Posterior vena cava (tissue), 2 donors: ENCODE measurements at regions not wholly inside any gene's neighbourhood (a gene's known extent, or its start where the extent isn't known, plus 50 kb on each side); places are given as distances from the start of the nearest gene placed in this dataset.
"Not testable (repeated sequence)": the region's sequence is repeated elsewhere in the genome, so short reads cannot be mapped to it uniquely, and the experiment has no call there.

Source experiments
- DNase-seq: peaks from one replicate; pipeline ENCODE4 v3.0.0-alpha.2; 2020; ENCODE audit warnings: low spot score
- intact Hi-C, 2 donors: fragments of 100-400 bp; cut with DNase I; formaldehyde crosslinking; loops; one replicate each; pipeline versions ENCODE4 v1.14.1 to v1.14.2; 2022 to 2023
- donor health status: DM: yes; HTN: yes; CAD: no.
- donor health status: DM: yes; HTN: yes; CAD: no.

GRCh38 chr7:128561116-128561722, 84.7 kb downstream of the METTL2B start:
- DNase-seq, intact Hi-C loops: not testable (repeated sequence)

GRCh38 chr7:128562795-128563194, 86.2 kb downstream of the METTL2B start:
- DNase-seq, intact Hi-C loops: not testable (repeated sequence)

- not testable (repeated sequence) for DNase-seq
Measured at GRCh38 chr7:128564123-128564700, 87.7 kb downstream of the METTL2B start.

GRCh38 chr7:128564932-128565864, 88.7 kb downstream of the METTL2B start:
- intact Hi-C loops, DNase-seq: not testable (repeated sequence)

More at GRCh38 chr7:128564123-128564700, 87.7 kb downstream of the METTL2B start:
- intact Hi-C loops = not testable (repeated sequence)

GRCh38 chr7:128575277-128575676, 96.8 kb upstream of the GARIN1A start:
- intact Hi-C loops, DNase-seq: not testable (repeated sequence)

GRCh38 chr7:128576953-128577352, 95.1 kb upstream of the GARIN1A start:
- intact Hi-C loops, DNase-seq: not testable (repeated sequence)

GRCh38 chr7:128579843-128580242, 92.2 kb upstream of the GARIN1A start:
- intact Hi-C loops, DNase-seq: not testable (repeated sequence)

- intact Hi-C loops, DNase-seq: not testable (repeated sequence)
Measured at GRCh38 chr7:128581100-128581499, 91.0 kb upstream of the GARIN1A start.

- intact Hi-C loops, DNase-seq: not testable (repeated sequence)
Measured at GRCh38 chr7:128581825-128582561, 90.1 kb upstream of the GARIN1A start.

- intact Hi-C loops, DNase-seq: not testable (repeated sequence)
Measured at GRCh38 chr7:128586715-128587114, 85.4 kb upstream of the GARIN1A start.

- no peak for DNase-seq
- intact Hi-C loops = no loop called here
Measured at GRCh38 chr7:128591705-128592104, 80.4 kb upstream of the GARIN1A start.

- intact Hi-C loops, DNase-seq: not testable (repeated sequence)
Measured at GRCh38 chr7:128592209-128592608, 79.9 kb upstream of the GARIN1A start.

GRCh38 chr7:128594061-128594460, 78.0 kb upstream of the GARIN1A start:
- DNase-seq, intact Hi-C loops: not testable (repeated sequence)

- intact Hi-C loops, DNase-seq: not testable (repeated sequence)
Measured at GRCh38 chr7:128596336-128597128, 75.6 kb upstream of the GARIN1A start.

GRCh38 chr7:128598946-128599345, 73.1 kb upstream of the GARIN1A start:
- intact Hi-C loops, DNase-seq: not testable (repeated sequence)

GRCh38 chr7:128608678-128609421, 63.2 kb upstream of the GARIN1A start:
- DNase-seq = not testable (repeated sequence)
- intact Hi-C loops = loop anchor here in 1 of 2 donors (5.0 kb wide), 1 partner anchor 273 kb away; no protein-coding TSS in a partner anchor

- DNase-seq, intact Hi-C loops: not testable (repeated sequence)
Measured at GRCh38 chr7:128613366-128613765, 58.7 kb upstream of the GARIN1A start.

- intact Hi-C loops, DNase-seq: not testable (repeated sequence)
Measured at GRCh38 chr7:128614812-128615211, 57.3 kb upstream of the GARIN1A start.
